NCI-H1105 (cell line): ENCODE measurements at regions not wholly inside any gene's neighbourhood (a gene's known extent, or its start where the extent isn't known, plus 50 kb on each side); places are given as distances from the start of the nearest gene placed in this dataset.
A peak's percentile ranks its signal among the peaks of the same experiment; 100 is the strongest.
"Not testable (repeated sequence)": the region's sequence is repeated elsewhere in the genome, so short reads cannot be mapped to it uniquely, and the experiment has no call there.

Experiments
- DNase-seq: peaks from one replicate; lab custom pipeline; 2025; lab: John Stamatoyannopoulos, UW

GRCh38 chr1:817071-817599, 106.6 kb upstream of the SAMD11 start:
- DNase-seq, result not testable (repeated sequence)

GRCh38 chr1:817658-818617, 105.8 kb upstream of the SAMD11 start:
- DNase-seq, result not testable (repeated sequence)

GRCh38 chr1:818618-819291, 105.0 kb upstream of the SAMD11 start:
- no peak for DNase-seq

GRCh38 chr1:820962-821361, 102.8 kb upstream of the SAMD11 start:
- DNase-seq, result no peak

- not testable (repeated sequence) for DNase-seq
Observed at GRCh38 chr1:826808-827207, 96.9 kb upstream of the SAMD11 start.

GRCh38 chr1:827211-828063, 96.3 kb upstream of the SAMD11 start:
- peak; percentile 81 for DNase-seq

- DNase-seq, result not testable (repeated sequence)
Observed at GRCh38 chr1:829324-829723, 94.4 kb upstream of the SAMD11 start.

GRCh38 chr1:829932-830331, 93.8 kb upstream of the SAMD11 start:
- not testable (repeated sequence) for DNase-seq

GRCh38 chr1:830750-831149, 93.0 kb upstream of the SAMD11 start:
- DNase-seq, result not testable (repeated sequence)

GRCh38 chr1:831522-831921, 92.2 kb upstream of the SAMD11 start:
- no peak for DNase-seq

- DNase-seq, result no peak
Observed at GRCh38 chr1:832136-832535, 91.6 kb upstream of the SAMD11 start.

GRCh38 chr1:833226-833625, 90.5 kb upstream of the SAMD11 start:
- not testable (repeated sequence) for DNase-seq

- not testable (repeated sequence) for DNase-seq
Observed at GRCh38 chr1:835509-835908, 88.2 kb upstream of the SAMD11 start.

- not testable (repeated sequence) for DNase-seq
Observed at GRCh38 chr1:837601-838000, 86.1 kb upstream of the SAMD11 start.

- not testable (repeated sequence) for DNase-seq
Observed at GRCh38 chr1:838291-838690, 85.4 kb upstream of the SAMD11 start.

GRCh38 chr1:840592-840991, 83.1 kb upstream of the SAMD11 start:
- DNase-seq, result not testable (repeated sequence)

- DNase-seq, result not testable (repeated sequence)
Observed at GRCh38 chr1:841671-842425, 81.9 kb upstream of the SAMD11 start.

GRCh38 chr1:842799-843198, 80.9 kb upstream of the SAMD11 start:
- not testable (repeated sequence) for DNase-seq

- not testable (repeated sequence) for DNase-seq
Observed at GRCh38 chr1:843946-844345, 79.8 kb upstream of the SAMD11 start.

GRCh38 chr1:844472-845026, 79.2 kb upstream of the SAMD11 start:
- DNase-seq, result no peak

GRCh38 chr1:845641-846040, 78.1 kb upstream of the SAMD11 start:
- DNase-seq, result not testable (repeated sequence)
